ENCODE measurements at regions not wholly inside any gene's neighbourhood (a gene's known extent, or its start where the extent isn't known, plus 50 kb on each side); places are given as distances from the start of the nearest gene placed in this dataset.

DNA sequence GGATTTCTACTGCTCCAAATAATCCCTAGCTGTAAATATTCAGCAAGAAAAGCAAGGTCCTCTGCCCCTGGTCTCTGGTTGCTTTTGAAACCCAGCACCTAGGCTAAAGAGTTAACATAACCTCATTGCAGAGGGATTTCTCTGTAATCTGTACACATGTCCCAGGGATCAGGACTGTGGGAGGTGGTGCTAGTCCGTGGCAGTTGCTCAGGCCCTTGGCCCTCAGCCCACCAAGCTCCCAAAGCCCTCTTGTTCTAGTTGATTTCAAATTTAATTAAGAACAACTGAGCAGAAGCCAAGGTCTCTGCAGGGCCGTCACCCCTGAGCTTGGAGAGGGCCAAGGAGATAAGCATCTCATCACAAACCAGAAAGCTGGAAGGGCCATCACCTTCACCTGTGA, 181.1 kb downstream of the SOX9 start:
- DNase-seq (ENCODE audit: low read depth), result no peak

DNA sequence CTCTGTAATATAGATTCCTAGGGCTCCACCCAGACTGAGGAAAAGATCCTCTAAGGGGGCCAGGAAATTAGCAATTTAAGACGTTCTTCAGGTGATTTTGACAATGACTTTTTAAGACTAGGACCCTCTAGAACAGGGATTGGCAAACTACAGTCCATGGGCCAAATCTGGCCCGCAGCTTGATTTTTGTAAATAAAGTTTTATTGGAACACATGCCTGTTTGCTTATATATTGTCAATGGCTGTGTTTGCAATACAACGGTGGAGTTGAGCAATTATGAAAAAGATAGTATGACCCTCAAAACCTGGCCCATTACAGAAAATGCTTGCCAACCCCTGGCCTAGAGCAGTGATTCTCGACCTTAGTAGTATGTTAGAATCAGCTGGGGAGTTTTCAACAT, 181.9 kb downstream of the SOX9 start:
- DNase-seq (ENCODE audit: low read depth), result no peak

DNA sequence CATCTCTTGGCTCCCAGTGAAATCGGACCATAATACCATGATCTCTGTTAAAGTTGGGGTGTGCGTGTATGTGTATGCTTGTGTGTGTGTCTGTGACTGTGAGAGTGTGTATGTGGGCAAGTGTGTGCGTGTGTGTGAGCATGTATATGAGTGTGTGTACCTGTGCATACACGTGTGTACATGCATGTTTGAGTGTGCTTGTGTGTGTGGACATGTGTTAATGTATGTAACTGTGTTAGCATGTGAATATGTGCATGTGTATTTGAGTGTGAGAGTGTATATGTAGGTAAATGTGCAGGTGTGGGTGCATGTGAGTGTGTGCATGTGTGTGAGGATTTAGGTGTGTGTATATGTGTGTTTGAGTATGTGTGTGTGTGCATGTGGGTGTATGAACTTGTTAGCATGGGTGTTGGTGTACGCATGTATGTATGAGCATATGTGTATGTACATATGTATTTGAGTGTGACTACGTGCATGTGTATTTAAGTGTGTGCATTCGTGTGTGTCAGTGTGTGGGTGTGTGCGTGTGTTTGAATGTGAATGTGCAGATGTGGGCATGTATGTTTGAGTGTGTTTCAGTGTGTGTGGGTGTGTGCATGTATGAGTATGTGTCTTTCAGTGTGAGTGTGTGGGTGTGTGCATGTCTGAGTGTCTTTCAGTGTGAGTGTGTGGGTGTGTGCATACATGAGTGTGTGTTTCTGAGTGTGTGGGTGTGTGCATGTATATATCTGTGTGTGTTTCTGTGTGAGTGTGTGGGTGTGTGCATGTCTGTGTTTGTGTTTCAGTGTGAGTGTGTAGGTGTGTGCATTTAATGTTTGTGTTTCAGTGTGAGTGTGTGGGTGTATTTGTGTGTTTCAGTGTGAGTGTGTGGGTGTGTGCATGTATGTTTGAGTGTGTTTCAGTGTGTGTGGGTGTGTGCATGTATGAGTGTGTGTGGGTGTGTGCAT, 183.2 kb downstream of the SOX9 start:
- DNase-seq (ENCODE audit: low read depth), result no peak

DNA sequence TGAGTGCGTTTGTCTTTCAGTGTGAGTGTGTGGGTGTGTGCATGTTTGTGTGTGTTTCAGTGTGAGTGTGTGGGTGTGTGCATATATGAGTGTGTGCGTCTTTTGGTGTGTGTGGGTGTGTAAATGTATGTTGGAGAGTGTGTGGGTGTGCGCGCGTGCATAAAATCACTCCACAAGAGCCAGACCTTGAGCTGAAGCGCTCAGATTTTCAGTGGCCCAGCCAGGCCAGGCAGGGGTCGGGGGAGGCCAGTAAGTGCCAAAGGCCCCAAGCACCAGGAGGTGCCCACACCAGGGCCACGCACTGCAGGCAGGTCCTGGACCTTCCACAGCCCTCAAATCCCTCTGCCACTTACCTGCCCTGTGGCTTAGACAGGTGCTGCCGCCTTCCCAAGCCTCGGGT, 184.0 kb downstream of the SOX9 start:
- DNase-seq (ENCODE audit: low read depth), result no peak

DNA sequence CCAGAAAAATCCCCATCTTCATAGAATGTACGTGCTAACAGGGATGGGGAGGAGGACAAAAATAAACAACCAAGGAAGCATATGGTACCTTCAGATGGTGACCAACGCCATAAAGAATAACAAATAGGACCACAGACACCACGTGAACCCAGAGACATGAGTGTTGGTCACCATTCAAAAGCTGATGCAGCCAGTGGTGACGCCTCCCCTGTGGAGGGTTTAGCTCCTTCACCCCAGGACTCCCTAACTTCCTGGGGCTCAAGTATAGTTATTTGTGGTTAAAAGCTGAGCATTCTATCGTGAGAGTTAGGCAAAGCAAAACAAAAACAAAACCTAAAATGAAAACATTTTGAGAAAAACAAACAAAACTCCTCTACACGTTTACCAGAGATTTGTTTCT, 184.7 kb downstream of the SOX9 start:
- DNase-seq (ENCODE audit: low read depth), result peak; percentile 25

DNA sequence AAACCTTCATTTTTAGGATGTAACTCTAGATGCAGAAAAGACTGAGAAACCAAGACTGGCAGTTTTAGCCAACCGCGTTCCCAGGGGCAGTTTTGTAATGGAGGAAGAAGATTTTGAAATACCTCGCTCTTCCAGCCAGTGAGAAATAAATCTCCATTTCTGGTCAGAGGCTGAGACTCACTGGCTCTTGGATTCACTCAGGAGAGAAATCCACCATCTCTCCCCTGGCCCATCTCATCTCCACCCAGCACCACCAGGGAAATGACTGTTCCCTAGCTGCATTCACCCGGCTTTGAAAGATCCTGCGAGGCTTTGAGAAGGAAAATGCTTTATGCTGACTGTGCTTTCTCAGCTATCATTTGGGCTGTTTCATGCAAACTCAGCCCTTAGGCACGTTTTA, 185.2 kb downstream of the SOX9 start:
- DNase-seq (ENCODE audit: low read depth), result no peak

DNA sequence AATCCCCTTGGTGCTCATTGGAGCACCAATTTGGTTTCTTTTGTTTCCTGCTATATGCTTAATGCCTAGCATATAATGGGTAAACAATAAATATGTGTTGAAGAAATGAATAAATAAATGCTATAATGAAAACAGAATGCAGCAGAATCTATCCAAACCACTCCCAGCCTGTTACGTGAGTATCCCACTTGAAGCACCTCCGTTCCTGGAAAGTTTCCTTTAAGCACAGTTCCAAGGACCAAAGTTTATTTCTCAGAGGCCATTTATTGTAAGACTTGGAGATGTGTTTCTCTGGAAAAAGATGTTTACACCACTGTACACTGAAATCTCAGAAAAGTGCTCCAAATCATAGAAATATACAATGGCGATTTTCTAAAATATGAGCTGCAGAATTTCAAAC, 187.0 kb downstream of the SOX9 start:
- DNase-seq (ENCODE audit: low read depth), result no peak

DNA sequence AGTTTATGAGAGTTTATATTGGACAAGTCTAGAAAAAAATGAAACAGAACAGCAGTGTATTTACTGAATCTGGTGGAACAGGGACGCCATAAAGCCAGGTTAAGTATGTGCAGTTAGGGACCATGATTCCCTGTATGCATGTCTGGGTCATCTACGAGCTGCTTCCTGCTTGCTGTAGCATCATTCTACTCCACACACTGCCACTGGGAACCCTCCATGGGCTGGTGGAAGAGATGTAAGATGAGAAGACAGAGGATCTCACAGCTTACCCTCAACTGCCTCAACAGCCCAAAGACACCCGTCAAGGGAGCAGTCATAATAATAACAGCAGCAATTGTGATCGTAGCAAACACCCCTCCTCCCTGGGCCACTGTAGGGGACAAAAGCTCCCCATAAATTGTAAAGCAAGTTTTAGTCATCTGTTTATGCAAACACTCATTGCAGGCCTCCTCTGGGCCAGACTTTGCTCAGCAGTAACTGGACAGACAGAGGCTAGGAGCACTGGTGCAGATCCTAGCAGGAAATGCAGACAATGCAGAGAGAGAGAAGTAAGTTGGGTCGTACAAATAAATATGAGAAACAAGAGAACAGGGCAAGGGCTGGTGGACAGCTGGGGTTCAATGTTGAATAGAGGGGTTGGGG, 188.0 kb downstream of the SOX9 start:
- DNase-seq (ENCODE audit: low read depth), result no peak

DNA sequence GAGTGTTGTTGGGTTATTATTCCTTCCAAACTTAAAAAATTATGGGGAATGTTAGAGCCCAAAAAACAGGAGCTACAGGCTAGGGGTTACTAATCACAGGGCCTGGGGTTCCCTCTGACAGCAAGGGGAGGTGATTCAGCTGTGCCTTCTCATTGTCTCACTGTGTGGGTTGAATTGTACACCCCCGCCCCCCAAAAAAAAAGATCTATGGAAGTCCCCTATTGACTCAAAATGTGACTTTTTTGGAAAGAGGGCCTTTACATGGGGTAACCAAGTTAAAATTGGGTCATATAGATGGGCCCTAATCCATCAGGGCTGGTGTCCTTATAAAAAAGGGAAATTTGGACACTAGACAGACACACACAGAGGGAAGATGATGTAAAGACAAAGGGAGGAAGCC, 190.2 kb downstream of the SOX9 start:
- no peak for DNase-seq (ENCODE audit: low read depth)

DNA sequence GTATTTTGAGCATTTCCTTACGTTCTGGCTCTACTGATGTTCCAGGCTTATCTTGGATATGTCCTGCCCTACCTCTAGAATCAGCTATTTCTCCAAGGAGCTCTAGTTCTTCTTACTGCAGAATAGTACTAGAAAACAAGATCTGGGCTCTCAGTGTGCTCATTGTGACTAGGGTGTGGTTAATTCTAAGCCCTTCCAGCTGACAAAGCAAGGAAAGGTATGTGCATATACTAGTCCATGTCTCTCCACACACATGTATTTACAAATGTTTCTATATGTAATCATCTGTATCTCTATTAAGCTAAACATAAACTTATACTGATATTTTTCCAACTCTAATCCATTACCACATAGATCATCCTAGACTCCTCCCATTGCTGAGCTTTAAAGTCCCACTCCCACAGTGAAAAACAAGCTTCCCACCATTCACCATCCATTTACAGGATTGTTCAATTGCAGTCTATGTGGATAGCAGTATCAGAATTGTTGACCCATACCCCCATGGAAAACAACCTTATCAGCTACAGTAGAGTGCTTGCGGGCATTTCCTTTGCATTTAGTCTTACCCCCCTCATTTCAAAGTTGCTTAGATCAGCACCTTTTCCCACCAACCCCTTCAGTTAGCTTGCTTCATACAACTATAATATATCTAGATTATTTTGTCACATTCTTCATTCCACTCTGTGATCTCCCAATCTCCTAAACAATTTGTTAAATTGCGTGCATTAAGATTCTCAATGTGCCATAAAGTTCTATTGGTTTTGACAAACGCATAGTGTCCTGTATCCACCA, 194.5 kb downstream of the SOX9 start:
- no peak for DNase-seq (ENCODE audit: low read depth)

DNA sequence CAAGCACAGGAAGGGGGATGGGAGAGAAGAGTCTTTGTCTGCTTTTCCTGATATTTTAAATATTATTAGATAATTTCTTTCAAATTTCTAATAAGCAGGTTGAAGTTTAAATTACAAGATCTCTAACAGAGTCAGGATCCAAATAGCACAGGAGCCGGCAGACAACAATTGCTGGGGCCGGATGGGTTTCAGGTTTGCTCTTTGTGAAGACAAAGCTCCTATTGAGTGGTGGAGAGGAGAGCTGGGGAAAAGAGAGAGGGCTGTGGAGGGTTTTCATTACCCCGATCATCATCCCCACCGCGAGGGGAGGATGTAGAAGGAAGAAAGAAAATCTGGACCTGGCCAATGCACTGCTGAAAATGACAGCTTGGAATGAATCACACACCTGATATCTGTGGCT, 197.3 kb downstream of the SOX9 start:
- DNase-seq (ENCODE audit: low read depth), result no peak

DNA sequence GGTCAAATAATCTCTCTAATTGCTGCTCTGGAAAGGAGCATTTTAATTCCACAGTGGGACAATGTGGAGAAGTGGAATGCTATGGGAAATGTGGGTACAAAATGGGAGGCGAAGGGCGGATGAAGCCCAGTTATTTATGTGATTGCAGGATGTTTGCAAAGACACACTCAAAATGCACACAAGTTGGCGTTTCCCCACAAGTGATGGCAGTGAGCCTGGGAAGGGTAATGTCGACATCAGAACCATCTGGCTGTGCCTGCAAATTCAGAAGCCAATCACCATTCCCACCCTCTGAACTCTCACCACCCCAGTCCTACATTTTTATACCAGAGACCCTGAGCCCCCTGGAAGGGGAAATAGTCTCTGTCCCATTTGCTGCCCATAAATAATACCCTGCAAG, 201.1 kb downstream of the SOX9 start:
- no peak for DNase-seq (ENCODE audit: low read depth)

DNA sequence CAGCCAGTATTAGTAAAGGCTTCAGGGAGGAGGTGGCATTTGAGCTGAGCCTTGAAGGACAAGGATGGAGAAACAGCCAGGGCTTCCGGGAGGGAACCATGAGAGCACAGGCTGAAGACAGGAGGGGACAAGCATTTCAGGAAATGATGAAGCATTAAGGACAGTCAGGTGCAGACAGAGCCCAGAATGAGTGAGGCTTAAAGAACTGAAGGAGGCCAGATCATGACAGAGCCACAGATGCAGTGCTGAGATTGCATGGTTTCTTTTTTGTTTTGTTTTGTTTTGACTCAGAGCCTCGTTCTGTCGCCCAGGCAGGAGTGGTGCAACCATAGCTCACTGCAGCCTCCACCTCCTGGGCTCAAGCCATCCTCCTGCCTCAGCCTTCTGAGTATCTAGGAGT, 211.5 kb downstream of the SOX9 start:
- peak; percentile 16 for DNase-seq (ENCODE audit: low read depth)

DNA sequence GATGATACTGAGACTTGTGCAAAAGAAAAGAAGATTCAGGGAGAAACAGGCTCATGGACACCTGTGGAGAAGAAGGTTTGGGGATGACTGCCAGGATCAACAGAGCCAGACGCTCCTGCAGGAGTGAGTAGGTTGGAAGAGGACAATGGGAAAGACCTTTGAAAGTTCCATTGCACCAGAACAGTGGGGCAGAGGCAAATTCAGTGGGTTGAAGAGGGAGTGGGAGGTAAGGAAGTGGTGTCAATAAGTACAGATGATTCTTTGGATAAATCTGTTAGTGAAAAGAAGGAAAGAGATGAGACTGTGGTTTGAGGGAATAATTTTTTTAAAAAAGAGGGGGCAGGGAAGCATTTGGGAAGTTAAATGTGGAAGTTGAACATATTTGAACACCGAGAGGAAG, 212.8 kb downstream of the SOX9 start:
- DNase-seq (ENCODE audit: low read depth), result no peak

DNA sequence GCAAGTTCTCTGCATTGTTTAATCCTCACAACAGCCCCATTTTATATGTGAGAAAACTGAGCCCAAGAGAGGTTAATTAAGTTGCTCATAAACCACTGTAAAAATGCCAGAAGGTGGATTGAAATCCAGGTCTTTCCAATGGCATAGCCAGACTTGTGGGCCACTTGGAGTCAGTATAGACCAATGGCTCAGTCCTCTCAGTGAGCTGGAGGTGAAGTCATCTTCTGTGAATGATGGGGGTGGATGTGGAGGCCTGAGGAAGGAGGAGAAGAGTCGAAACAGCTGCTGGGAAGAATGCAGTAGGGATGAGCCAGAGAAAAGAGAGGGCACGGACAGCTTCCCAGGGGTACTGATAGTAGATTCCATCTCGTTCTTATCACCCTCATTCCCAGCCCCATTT, 213.4 kb downstream of the SOX9 start:
- peak; percentile 63 for DNase-seq (ENCODE audit: low read depth)

DNA sequence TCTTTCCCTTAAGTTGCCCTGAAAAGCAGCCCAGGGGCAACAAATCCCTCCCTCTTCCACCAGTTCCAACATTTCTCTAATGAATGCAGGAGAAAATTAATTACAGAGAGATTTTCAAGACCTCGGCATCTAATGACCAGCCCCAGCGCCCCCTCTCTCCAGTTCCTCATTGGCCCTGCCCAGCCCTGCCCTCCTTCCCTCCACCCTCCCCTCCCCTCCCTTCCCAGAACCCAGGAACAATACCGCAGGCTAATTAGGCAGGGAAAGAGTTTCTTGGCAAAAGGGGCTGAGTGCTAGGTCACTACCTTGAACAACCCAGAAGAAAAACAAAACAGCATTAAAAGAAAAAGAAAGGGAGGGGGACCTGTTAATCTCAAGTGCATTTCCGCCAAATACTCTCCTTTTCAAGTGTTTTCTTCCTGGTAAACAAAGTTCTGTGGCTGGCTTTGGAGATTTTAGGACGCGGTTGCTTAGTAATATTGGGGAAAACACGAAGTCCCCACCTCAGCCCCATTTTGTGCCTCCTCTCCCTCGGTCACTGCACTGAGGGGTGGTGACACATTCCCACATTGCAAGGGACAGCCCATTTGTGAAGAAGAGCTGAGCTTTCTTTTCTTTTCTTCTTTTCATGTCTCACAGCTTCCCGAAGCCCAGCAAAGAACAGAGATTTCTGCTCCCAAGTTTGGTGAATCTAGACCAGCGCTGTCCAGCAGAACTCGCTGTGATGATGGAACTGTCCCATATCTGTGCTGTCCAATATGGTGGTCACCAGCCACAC, 215.4 kb downstream of the SOX9 start:
- peak; percentile 72 for DNase-seq (ENCODE audit: low read depth)

DNA sequence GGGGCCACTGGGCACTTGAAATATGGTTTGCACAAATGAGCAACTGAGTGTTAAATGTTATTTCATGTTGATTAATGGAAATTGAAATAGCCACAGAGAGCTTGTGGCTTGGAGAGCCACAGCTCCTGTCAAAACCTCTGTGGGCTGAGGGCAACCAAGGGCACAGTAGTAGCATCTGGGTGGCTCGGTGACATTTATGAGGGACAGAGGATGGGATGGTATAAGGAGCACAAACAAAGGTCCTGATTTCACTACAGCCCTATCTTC, 215.9 kb downstream of the SOX9 start:
- DNase-seq (ENCODE audit: low read depth), result no peak

DNA sequence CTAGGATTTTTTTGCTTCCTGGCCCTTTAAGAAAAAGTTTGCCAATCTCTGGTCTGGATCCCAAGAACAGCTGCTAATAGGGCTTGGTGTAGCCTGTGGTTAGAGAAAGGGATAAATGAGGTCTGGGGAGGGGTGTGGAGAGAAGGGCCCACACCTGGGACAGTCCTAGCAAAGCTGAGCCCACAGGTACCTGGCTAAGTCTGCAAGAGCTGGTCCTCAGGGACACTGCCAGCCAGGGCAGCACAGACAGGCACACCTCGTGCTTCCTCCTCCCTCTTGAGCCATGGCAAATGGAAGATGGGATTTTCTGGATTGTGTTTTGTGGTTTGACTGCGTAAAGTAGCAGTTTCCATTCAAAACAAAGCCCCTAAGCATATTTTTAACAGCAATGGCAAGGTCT, 217.5 kb downstream of the SOX9 start:
- DNase-seq (ENCODE audit: low read depth), result no peak

DNA sequence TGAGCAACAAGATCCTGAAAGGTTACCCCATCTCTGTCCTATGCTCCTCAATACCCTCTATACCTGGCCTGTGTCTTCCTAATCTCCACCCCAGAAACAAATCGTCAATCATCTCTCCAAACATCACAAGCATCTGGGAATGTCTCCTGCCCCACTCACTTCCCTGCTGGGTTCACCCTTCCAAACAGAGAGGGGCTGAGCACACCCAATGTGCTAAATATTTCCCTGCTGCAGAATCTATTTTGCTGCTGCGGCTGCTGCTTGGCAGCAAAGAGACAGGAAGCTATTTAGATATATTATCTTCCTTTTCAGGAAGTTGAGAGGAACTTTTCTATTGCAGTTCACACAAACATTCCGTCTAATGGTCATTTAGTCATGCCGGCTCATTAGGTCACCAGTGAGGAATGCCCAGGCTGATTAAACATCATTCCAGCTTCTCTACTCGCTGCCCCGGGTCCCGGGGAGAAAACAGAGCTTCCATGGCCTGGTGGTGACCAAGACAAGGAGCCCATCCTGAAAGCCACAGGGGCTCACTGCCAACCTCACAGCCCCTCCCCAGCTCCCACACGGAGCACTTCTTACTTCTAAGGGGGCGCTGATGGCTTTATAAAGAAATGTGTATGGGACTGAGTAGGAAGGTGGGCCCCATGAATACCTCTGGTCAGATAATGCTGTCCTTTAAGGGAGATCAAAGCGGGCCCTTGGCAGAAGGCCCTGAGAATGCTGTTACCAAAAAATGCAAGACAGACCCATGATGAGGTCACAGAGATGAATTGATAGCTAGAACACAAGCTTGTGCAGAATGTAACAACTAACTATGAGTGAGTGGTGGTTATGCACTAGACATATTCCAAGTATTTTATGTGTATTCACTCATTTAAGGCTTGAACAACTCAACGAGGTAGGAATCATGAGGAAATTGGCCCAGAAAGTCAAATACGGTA, 218.3 kb downstream of the SOX9 start:
- peak; percentile 98 for DNase-seq (ENCODE audit: low read depth)

DNA sequence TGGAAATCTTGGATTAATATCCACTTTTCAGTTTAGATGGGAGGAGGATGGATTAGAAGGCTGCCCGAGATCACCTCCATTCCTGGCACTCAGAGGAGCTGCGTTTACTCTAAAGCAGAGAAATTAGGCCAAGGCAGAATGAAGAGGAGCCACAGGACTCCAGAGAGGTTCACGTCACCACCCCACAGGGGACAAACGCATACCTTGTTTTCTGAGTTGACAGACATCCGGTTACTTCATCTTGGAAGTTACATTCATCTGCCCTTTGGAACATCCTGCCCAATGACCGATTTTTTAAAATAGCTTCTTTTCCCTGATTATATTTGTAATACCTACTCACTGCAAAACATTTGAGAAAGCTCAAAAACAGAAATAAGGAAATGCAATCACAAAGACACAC, 220.0 kb downstream of the SOX9 start:
- DNase-seq (ENCODE audit: low read depth), result no peak

DNA sequence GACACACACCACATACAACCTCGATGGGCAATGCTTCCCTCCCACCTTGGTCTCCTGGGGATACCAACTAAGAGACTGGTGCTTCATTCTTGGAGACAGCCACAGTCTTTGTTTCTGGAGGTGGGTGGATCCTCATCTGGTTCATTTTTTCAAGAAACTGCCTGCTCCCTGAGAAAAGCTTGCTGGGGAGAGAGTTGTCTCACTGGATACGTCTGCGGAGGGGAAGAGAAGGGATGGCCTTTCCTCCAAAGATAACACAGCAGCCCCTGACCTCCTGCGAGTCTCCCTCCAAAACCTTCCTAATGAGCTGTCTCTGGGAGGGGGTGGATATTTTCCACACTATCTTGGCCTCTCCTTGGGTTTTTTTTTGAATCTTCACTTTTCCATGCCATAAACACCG, 221.2 kb downstream of the SOX9 start:
- DNase-seq (ENCODE audit: low read depth), result no peak
